ENCODE measurements at regions not wholly inside any gene's neighbourhood (a gene's known extent, or its start where the extent isn't known, plus 50 kb on each side); places are given as distances from the start of the nearest gene placed in this dataset.

GRCh38 chrX:40936827-40937226, 148.4 kb upstream of the USP9X start (continued):
- TF ChIP-seq USF2 (IDR thresholded peaks at IDR 0.05; ENCODE audit: borderline replicate concordance, low read depth, low read length) (no peak), ELF1 (IDR thresholded peaks at IDR 0.05) (no peak), ZBTB33 (IDR thresholded peaks at IDR 0.05; ENCODE audit: borderline replicate concordance, low read depth) (no peak), USF1 (IDR thresholded peaks at IDR 0.05; ENCODE audit: borderline replicate concordance, low read depth) (no peak), TEAD4 (IDR thresholded peaks at IDR 0.05; ENCODE audit: borderline replicate concordance, insufficient read depth) (no peak), POLR2AphosphoS5 (IDR thresholded peaks at IDR 0.05; ENCODE audit: low read depth, low read length) (no peak)

GRCh38 chrX:40938423-40938822, 146.8 kb upstream of the USP9X start:
- H3K27ac ChIP-seq (ENCODE audit: low read depth in 2 of 2, low read length in 1 of 2): 0 out of 4 replicates have a peak overlapping the region, but pooled peaks of 1 of the 2 experiments have one; percentile 26
- H3K36me3 ChIP-seq (replicated peaks in 1 of 2; ENCODE audit: control insufficient read depth in 1 of 2, insufficient read depth in 2 of 2, low read length in 1 of 2): no peaks in the 10 kb centered on the region
- no peak overlapping the region for H3K4me2 ChIP-seq
- H3K9me3 ChIP-seq: no peaks in the 10 kb centered on the region
- no peak overlapping the region for H3K4me3 ChIP-seq (ENCODE audit: low read depth in 2 of 2, low read length in 1 of 2)
- ChIA-PET CTCF (no interaction called here), POLR2A (no interaction called here)
- peaks cover 0 to 2% of the 10 kb centered on the region in 2 experiments; a peak in 1 of 4 replicates for H3K4me1 ChIP-seq (ENCODE audit: control insufficient read depth in 1 of 2, insufficient read depth in 2 of 2, low read depth in 1 of 2, low read length in 1 of 2)
- H2AFZ ChIP-seq (ENCODE audit: low read depth): no peak overlapping the region
- H3K27me3 ChIP-seq (ENCODE audit: insufficient read depth): no peaks in the 10 kb centered on the region; the same call in 1 of the 2 replicates
- WGBS (ENCODE audit: low lambda C conversion rate): 68% methylated on average over 5 of the region's 5 CpGs
- DNase-seq: no peak
- H3K79me2 ChIP-seq (ENCODE audit: insufficient read depth): no peaks in the 10 kb centered on the region
- TF ChIP-seq YY1 (IDR thresholded peaks at IDR 0.05; ENCODE audit: low read depth): no peak
- TF ChIP-seq RAD21 (IDR thresholded peaks at IDR 0.05; ENCODE audit: low read length): no peak
- no peak for TF ChIP-seq TEAD4 (IDR thresholded peaks at IDR 0.05; ENCODE audit: borderline replicate concordance, insufficient read depth)
- no peak for TF ChIP-seq JUND (IDR thresholded peaks at IDR 0.05)
- no peak for TF ChIP-seq MAX (IDR thresholded peaks at IDR 0.05; ENCODE audit: low read depth)
- TF ChIP-seq SIN3A (IDR thresholded peaks at IDR 0.05; ENCODE audit: borderline replicate concordance, low read depth, low read length): no peak
- TF ChIP-seq SMC3 (IDR thresholded peaks at IDR 0.05; ENCODE audit: low read depth, low read length): no peak
- no peak for TF ChIP-seq RFX5 (IDR thresholded peaks at IDR 0.05; ENCODE audit: low read length)
- TF ChIP-seq PBX3 (IDR thresholded peaks at IDR 0.05): no peak
- TF ChIP-seq NRF1 (IDR thresholded peaks at IDR 0.05; ENCODE audit: low read depth, low read length): no peak
- TF ChIP-seq POLR2AphosphoS5 (IDR thresholded peaks at IDR 0.05; ENCODE audit: low read depth, low read length): no peak
- no peak for TF ChIP-seq NFIC (IDR thresholded peaks at IDR 0.05; ENCODE audit: borderline replicate concordance)
- TF ChIP-seq FOSL2 (IDR thresholded peaks at IDR 0.05; ENCODE audit: borderline replicate concordance, low read depth): no peak
- no peak for TF ChIP-seq FOXJ3 (CRISPR knock-in tag; IDR thresholded peaks at IDR 0.05)
- H3K9ac ChIP-seq: no peak overlapping the region
- H3K9me2 ChIP-seq: no peaks in the 10 kb centered on the region
- H4K20me1 ChIP-seq (ENCODE audit: insufficient read depth): no peaks in the 10 kb centered on the region
- H3F3A ChIP-seq (replicated peaks; ENCODE audit: insufficient read depth): peaks cover 13% of the 10 kb centered on the region
